GM12878 (cell line): ENCODE measurements at regions not wholly inside any gene's neighbourhood (a gene's known extent, or its start where the extent isn't known, plus 50 kb on each side); places are given as distances from the start of the nearest gene placed in this dataset.

ENCODE experiments used
- ATAC-seq: fragments of 200-7000 bp; cut with Tn5 transposase; 3 replicates; pipeline ENCODE4 v1.9.1; 2020; ENCODE audit warnings: mild to moderate bottlenecking, moderate library complexity
- BruUV-seq: library from RNA; stranded (reverse); fragments of 400-500 nt; replicated peaks from 2 replicates; lab custom pipeline; 2021; lab: Mats Ljungman, UMichigan
- CTCF ChIA-PET: fragments of 300-600 bp; sonication (Branson Sonifier 250); formaldehyde crosslinking; extraction: SDS; loops from one replicate; lab custom pipeline; 2021; ENCODE audit warnings: inconsistent platforms; lab: Yijun Ruan, JAX
- POLR2A ChIA-PET: fragments of 350-600 bp; formaldehyde crosslinking; extraction: SDS; loops from one replicate; lab custom pipeline; 2021; ENCODE audit warnings: inconsistent platforms; lab: Charles Lee
- RAD21 ChIA-PET: fragments of 300-600 bp; sonication (Branson Sonifier 250); formaldehyde crosslinking; loops from one replicate; lab custom pipeline; 2023; ENCODE audit warnings: antibody characterized with exemption; ENCODE audit not compliant: unreplicated experiment; lab: Charles Lee
- SMC1A ChIA-PET: fragments of 300-600 bp; sonication (Branson Sonifier 250); formaldehyde crosslinking; loops from one replicate; lab custom pipeline; 2023; ENCODE audit not compliant: unreplicated experiment, uncharacterized antibody; lab: Charles Lee
- DNase-seq: peaks from one replicate; pipeline ENCODE4 v3.0.0-alpha.2; 2011; ENCODE audit warnings: low read depth, low spot score
- FAIRE-seq: peaks from 3 replicates; lab custom pipeline; 2011; peaks lifted over from hg19 to GRCh38; lab: Jason Lieb, UNC
- H2AFZ ChIP-seq: 2 replicates; pipeline ENCODE4 v1.6.0; 2011; ENCODE audit warnings: low read depth, low read length, control low read depth; ENCODE audit not compliant: control insufficient read depth
- H3K27ac ChIP-seq: 2 replicates; pipeline ENCODE4 v1.5.1; 2011; ENCODE audit warnings: control low read depth; ENCODE audit not compliant: control insufficient read depth, insufficient read depth
- H3K27me3 ChIP-seq, 2 experiments: replicated peaks in 1 of 2; 2 replicates each; pipeline versions ENCODE4 v1.6.0 to v1.6.1; 2011; ENCODE audit warnings: low read length in 1 of 2; ENCODE audit not compliant: control insufficient read depth in 2 of 2, insufficient read depth in 2 of 2
- H3K36me3 ChIP-seq, 2 experiments: 2 replicates each; pipeline ENCODE4 v1.5.1; 2011; ENCODE audit warnings: low read length in 1 of 2; ENCODE audit not compliant: control insufficient read depth in 2 of 2, insufficient read depth in 2 of 2
- H3K4me1 ChIP-seq: 2 replicates; pipeline ENCODE4 v1.6.1; 2011; ENCODE audit warnings: mild to moderate bottlenecking, low read length, moderate library complexity, mixed read lengths; ENCODE audit not compliant: control insufficient read depth, insufficient read depth
- H3K4me2 ChIP-seq: 2 replicates; pipeline ENCODE4 v1.6.0; 2011; ENCODE audit warnings: control low read depth; ENCODE audit not compliant: control insufficient read depth, insufficient read depth
- H3K4me3 ChIP-seq: fragments of 200-600 bp; sonication (generic); 2 replicates; pipeline ENCODE4 v1.5.1; 2016
- H3K79me2 ChIP-seq: 2 replicates; pipeline ENCODE4 v1.6.0; 2011; ENCODE audit warnings: low read length; ENCODE audit not compliant: control insufficient read depth, insufficient read depth
- H3K9ac ChIP-seq: 2 replicates; pipeline ENCODE4 v1.8.0; 2011; ENCODE audit warnings: low read length, control low read depth, mixed read lengths; ENCODE audit not compliant: control insufficient read depth, insufficient read depth
- H3K9me3 ChIP-seq: replicated peaks from 3 replicates; pipeline ENCODE4 v1.5.1; 2011; ENCODE audit warnings: mild to moderate bottlenecking, low read length; ENCODE audit not compliant: control insufficient read depth, insufficient read depth
- H4K20me1 ChIP-seq: 2 replicates; pipeline ENCODE4 v1.6.0; 2011; ENCODE audit not compliant: control insufficient read depth, insufficient read depth
- ATF7 ChIP-seq: fragments of 450-650 bp; IDR thresholded peaks from 2 replicates; pipeline ENCODE4 v1.6.1; 2016; ENCODE audit warnings: low read depth, mild to moderate bottlenecking
- BHLHE40 ChIP-seq, 2 experiments: fragments of 450-650 bp in 1 of 2; IDR thresholded peaks; 2 replicates each; pipeline ENCODE4 v1.6.1; 2011 to 2017; ENCODE audit warnings: low read depth in 2 of 2, borderline replicate concordance in 1 of 2, improper control_type of control experiment in 1 of 2, low read length in 1 of 2, mild to moderate bottlenecking in 1 of 2
- CREM ChIP-seq: IDR thresholded peaks from 2 replicates; pipeline ENCODE4 v1.6.1; 2014; ENCODE audit warnings: antibody characterized with exemption, low read depth
- ETV6 ChIP-seq, 2 experiments: fragments of 450-650 bp in 1 of 2; IDR thresholded peaks in 1 of 2; conservative IDR thresholded peaks in 1 of 2; 2 replicates each; pipeline ENCODE4 v1.6.1; 2014; ENCODE audit warnings: antibody characterized with exemption in 1 of 2, borderline replicate concordance in 1 of 2, low read depth in 1 of 2, mild to moderate bottlenecking in 1 of 2, moderate library complexity in 1 of 2
- HDAC2 ChIP-seq: fragments of 200-600 bp; sonication (generic); IDR thresholded peaks from 2 replicates; pipeline ENCODE4 v1.6.1; 2017
- HDAC6 ChIP-seq: fragments of 200-600 bp; sonication (generic); IDR thresholded peaks from one replicate; pipeline ENCODE4 v1.8.0; 2017; ENCODE audit warnings: antibody characterized with exemption; ENCODE audit not compliant: unreplicated experiment
- KDM1A ChIP-seq: fragments of 200-600 bp; sonication (generic); IDR thresholded peaks from 2 replicates; pipeline ENCODE4 v1.6.1; 2016; ENCODE audit warnings: borderline replicate concordance
- NR2F1 ChIP-seq: fragments of 450-650 bp; conservative IDR thresholded peaks from 2 replicates; pipeline ENCODE4 v1.6.1; 2017; ENCODE audit warnings: mild to moderate bottlenecking
- POLR2AphosphoS5 ChIP-seq: IDR thresholded peaks from 2 replicates; pipeline ENCODE4 v1.6.1; 2011; ENCODE audit warnings: mild to moderate bottlenecking, low read length, inconsistent platforms
- RB1 ChIP-seq: fragments of 450-650 bp; formaldehyde crosslinking; IDR thresholded peaks from 2 replicates; pipeline ENCODE4 v1.6.1; 2017; ENCODE audit warnings: mild to moderate bottlenecking, borderline replicate concordance
- RFX5 ChIP-seq: IDR thresholded peaks from 2 replicates; pipeline ENCODE4 v1.6.1; 2011; ENCODE audit warnings: low read depth, low read length, improper control_type of control experiment
- WGBS: methylation state at CpG from one replicate; pipeline ENCODE4 v1.1.6; 2016; ENCODE audit warnings: low lambda C conversion rate; ENCODE audit not compliant: insufficient replicate concordance, insufficient coverage; ENCODE audit errors: missing lambda C conversion rate; 5-methylcytosine and 5-hydroxymethylcytosine counted together
- in situ Hi-C: fragments of 300-500 bp; cut with MboI; formaldehyde crosslinking; loops from 9 replicates; pipeline ENCODE4 v1.14.3; 2018; ENCODE audit warnings: mixed read lengths
- intact Hi-C: fragments of 100-400 bp; cut with micrococcal nuclease; formaldehyde crosslinking; loops from one replicate; pipeline ENCODE4 v1.14.2; 2022; ENCODE audit not compliant: unreplicated experiment
- TF ChIP-seq, protein P1 (sequence below): fragments of 450-650 bp; IDR thresholded peaks from 2 replicates; pipeline ENCODE4 v1.6.1; 2017; ENCODE audit warnings: mild to moderate bottlenecking, moderate library complexity
- TF ChIP-seq, protein P2 (sequence below): fragments of 450-650 bp; formaldehyde crosslinking; IDR thresholded peaks from 2 replicates; pipeline ENCODE4 v1.4.0; 2020; ENCODE audit warnings: mild to moderate bottlenecking, moderate library complexity
- TF ChIP-seq, protein P3 (sequence below): fragments of 450-650 bp; IDR thresholded peaks from 2 replicates; pipeline ENCODE4 v1.6.1; 2017; ENCODE audit warnings: borderline replicate concordance
- TF ChIP-seq, protein P4 (sequence below): IDR thresholded peaks from 2 replicates; pipeline ENCODE4 v1.6.1; 2011; ENCODE audit warnings: low read depth, mild to moderate bottlenecking, low read length, moderate library complexity, borderline replicate concordance; ENCODE audit errors: extremely low read depth

DNA sequence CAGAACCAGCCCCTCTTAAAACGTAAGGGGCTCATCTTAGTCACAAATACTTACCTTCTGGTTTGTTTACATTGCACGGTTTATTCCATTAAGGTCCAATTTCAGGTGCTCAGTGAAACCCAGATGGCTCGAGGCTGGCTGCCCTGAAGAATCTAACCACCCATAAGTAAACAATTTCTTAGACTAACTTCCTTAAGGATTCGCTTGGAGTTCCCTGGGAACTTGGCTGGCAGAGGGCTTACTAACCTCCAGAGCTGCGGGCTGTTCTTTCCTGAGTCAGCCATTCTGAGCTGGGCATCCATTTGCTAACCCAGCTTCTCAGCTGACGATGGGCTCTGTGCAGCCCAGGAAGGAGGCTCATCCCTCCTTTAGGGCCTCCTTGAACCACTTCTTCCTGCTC is 262.1 kb downstream of the FGF9 start (continued):
- TF ChIP-seq, protein P1, sequence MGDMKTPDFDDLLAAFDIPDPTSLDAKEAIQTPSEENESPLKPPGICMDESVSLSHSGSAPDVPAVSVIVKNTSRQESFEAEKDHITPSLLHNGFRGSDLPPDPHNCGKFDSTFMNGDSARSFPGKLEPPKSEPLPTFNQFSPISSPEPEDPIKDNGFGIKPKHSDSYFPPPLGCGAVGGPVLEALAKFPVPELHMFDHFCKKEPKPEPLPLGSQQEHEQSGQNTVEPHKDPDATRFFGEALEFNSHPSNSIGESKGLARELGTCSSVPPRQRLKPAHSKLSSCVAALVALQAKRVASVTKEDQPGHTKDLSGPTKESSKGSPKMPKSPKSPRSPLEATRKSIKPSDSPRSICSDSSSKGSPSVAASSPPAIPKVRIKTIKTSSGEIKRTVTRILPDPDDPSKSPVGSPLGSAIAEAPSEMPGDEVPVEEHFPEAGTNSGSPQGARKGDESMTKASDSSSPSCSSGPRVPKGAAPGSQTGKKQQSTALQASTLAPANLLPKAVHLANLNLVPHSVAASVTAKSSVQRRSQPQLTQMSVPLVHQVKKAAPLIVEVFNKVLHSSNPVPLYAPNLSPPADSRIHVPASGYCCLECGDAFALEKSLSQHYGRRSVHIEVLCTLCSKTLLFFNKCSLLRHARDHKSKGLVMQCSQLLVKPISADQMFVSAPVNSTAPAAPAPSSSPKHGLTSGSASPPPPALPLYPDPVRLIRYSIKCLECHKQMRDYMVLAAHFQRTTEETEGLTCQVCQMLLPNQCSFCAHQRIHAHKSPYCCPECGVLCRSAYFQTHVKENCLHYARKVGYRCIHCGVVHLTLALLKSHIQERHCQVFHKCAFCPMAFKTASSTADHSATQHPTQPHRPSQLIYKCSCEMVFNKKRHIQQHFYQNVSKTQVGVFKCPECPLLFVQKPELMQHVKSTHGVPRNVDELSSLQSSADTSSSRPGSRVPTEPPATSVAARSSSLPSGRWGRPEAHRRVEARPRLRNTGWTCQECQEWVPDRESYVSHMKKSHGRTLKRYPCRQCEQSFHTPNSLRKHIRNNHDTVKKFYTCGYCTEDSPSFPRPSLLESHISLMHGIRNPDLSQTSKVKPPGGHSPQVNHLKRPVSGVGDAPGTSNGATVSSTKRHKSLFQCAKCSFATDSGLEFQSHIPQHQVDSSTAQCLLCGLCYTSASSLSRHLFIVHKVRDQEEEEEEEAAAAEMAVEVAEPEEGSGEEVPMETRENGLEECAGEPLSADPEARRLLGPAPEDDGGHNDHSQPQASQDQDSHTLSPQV, result no peak
- no peak for TF ChIP-seq RFX5

DNA sequence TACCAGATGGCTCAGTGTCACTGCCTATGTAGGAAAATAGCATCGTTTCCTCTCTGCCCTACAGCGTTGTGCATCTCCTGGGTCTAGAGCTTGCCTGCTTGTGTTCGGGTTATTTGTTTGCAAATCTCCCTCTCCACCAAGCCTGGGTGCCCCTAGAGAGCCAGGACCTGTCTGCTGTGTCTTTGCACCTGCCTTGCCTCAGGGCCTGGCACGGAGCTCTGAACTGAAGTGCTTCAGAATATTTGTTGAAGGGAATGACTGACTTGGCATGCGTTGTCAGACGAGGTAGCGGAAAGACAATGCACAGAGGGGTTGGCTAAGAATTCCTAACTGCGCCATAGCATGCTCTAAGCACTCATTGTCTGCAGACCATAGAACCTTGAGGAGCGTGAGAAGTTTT is 263.4 kb downstream of the FGF9 start:
- Histone ChIP-seq H3K79me2 (no peaks in the 10 kb centered on the region), H3K4me2 (no peak overlapping the region), H3K9ac (no peak overlapping the region), H3K27ac (no peak overlapping the region), H2AFZ (no peak overlapping the region), H4K20me1 (no peaks in the 10 kb centered on the region), H3K9me3 (no peaks in the 10 kb centered on the region), H3K27me3 (no peaks in the 10 kb centered on the region), H3K4me1 (no peaks in the 10 kb centered on the region), H3K36me3 (no peaks in the 10 kb centered on the region), H3K4me3 (no peak overlapping the region)
- BruUV-seq, result no TSS peak
- DNase-seq (no peak), ATAC-seq (no peak), FAIRE-seq (no peak)
- 32% methylated on average over 9 of the region's 9 CpGs for WGBS
- ChIA-PET POLR2A (no interaction called here), SMC1A (no interaction called here), RAD21 (no interaction called here), CTCF (no interaction called here)
- in situ Hi-C loops (no loop called here), intact Hi-C loops (no loop called here)
- TF ChIP-seq KDM1A (no peak), ATF7 (no peak), NR2F1 (no peak), POLR2AphosphoS5 (no peak), HDAC2 (no peak), HDAC6 (no peak), ETV6 (conservative IDR thresholded peaks at IDR 0.05 in 1 of 2, IDR thresholded peaks at IDR 0.05 in 1 of 2; ENCODE audit: borderline replicate concordance in 1 of 2, low read depth in 1 of 2) (no peak), RB1 (no peak), CREM (no peak), BHLHE40 (IDR thresholded peaks at IDR 0.05; ENCODE audit: borderline replicate concordance in 1 of 2, low read depth in 2 of 2, low read length in 1 of 2) (no peak)
- TF ChIP-seq, protein P2, sequence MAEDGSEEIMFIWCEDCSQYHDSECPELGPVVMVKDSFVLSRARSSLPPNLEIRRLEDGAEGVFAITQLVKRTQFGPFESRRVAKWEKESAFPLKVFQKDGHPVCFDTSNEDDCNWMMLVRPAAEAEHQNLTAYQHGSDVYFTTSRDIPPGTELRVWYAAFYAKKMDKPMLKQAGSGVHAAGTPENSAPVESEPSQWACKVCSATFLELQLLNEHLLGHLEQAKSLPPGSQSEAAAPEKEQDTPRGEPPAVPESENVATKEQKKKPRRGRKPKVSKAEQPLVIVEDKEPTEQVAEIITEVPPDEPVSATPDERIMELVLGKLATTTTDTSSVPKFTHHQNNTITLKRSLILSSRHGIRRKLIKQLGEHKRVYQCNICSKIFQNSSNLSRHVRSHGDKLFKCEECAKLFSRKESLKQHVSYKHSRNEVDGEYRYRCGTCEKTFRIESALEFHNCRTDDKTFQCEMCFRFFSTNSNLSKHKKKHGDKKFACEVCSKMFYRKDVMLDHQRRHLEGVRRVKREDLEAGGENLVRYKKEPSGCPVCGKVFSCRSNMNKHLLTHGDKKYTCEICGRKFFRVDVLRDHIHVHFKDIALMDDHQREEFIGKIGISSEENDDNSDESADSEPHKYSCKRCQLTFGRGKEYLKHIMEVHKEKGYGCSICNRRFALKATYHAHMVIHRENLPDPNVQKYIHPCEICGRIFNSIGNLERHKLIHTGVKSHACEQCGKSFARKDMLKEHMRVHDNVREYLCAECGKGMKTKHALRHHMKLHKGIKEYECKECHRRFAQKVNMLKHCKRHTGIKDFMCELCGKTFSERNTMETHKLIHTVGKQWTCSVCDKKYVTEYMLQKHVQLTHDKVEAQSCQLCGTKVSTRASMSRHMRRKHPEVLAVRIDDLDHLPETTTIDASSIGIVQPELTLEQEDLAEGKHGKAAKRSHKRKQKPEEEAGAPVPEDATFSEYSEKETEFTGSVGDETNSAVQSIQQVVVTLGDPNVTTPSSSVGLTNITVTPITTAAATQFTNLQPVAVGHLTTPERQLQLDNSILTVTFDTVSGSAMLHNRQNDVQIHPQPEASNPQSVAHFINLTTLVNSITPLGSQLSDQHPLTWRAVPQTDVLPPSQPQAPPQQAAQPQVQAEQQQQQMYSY (CRISPR knock-in tag), result no peak
- TF ChIP-seq, protein P3, sequence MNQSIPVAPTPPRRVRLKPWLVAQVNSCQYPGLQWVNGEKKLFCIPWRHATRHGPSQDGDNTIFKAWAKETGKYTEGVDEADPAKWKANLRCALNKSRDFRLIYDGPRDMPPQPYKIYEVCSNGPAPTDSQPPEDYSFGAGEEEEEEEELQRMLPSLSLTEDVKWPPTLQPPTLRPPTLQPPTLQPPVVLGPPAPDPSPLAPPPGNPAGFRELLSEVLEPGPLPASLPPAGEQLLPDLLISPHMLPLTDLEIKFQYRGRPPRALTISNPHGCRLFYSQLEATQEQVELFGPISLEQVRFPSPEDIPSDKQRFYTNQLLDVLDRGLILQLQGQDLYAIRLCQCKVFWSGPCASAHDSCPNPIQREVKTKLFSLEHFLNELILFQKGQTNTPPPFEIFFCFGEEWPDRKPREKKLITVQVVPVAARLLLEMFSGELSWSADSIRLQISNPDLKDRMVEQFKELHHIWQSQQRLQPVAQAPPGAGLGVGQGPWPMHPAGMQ, result no peak
- TF ChIP-seq, protein P4, sequence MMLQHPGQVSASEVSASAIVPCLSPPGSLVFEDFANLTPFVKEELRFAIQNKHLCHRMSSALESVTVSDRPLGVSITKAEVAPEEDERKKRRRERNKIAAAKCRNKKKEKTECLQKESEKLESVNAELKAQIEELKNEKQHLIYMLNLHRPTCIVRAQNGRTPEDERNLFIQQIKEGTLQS, result no peak
